Fibroblast of upper back skin (primary cell): ENCODE measurements at regions not wholly inside any gene's neighbourhood (a gene's known extent, or its start where the extent isn't known, plus 50 kb on each side); places are given as distances from the start of the nearest gene placed in this dataset.
A peak's percentile ranks its signal among the peaks of the same experiment; 100 is the strongest.

Experiments used
- DNase-seq: peaks from one replicate; pipeline ENCODE4 v3.0.0-alpha.2; 2013

GRCh38 chr3:63047068-63047467 lies 171.9 kb upstream of the CADPS start:
- no peak for DNase-seq

DNA sequence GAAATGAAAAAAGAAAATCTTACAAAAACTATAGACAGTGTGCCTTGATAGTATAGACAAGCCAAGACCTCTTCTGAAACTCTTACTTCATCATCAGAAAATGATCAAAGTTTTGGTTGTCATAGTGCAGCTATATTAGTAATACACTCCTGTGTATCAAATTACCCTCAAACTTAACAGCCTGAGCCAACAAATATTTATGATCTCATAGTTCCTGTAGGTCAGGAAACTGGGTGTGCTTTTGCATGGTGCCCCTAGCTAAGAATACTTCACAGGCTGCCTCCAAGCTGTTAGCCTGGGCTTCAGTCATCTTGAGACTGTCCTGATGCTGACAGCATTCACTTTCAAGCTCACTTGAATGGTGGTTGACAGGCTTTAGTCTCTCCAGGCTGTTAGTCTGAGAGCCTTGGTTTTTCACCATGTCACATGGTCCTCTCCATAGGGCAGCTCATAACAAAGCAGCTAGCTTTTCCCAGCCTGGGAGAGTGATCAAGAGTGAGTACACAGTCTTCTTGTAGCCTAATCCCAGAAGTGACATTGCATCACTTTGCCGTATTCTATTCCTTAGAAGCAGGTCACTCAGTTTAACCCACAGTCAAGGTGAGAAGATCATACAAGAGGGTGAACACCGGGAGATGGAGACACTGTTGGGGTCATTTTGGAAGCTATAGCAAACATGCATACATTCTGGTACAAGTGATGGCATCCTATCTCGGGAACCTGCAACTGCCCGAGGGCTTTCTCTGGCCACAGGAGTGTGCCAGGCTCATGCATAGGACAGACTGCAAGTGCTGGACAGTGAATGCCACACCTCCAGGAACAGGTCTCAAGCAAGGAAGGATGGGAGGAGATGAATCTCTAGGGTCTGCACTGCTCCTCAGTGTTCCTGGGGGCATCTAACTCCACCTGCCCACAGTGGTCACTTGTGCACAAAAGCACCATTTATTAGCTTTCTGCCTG lies 173.4 kb upstream of the CADPS start:
- peak; percentile 67 for DNase-seq

GRCh38 chr3:63050548-63051177 lies 175.4 kb upstream of the CADPS start:
- peak; percentile 79 for DNase-seq

GRCh38 chr3:63051920-63052319 lies 176.7 kb upstream of the CADPS start:
- peak; percentile 99 for DNase-seq

DNA sequence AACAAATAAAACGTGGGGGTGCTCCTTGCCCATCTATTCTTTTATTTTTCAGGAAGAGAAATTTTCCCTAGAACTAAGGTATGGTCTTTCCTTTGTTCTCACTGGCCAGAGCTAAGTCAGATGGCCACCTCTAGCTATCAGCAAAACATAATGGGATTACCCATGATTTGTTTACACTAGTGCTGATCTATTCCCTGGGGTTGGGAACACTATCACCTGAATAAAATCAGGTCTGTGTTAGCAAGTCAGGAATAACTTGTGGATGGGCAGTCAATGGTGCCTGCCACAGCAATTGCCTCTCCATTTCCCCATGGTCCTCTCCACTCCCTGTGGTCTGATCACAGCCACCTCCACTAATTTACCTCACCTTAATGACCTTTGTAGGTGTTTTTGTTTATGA lies 181.7 kb upstream of the CADPS start:
- DNase-seq: no peak

DNA sequence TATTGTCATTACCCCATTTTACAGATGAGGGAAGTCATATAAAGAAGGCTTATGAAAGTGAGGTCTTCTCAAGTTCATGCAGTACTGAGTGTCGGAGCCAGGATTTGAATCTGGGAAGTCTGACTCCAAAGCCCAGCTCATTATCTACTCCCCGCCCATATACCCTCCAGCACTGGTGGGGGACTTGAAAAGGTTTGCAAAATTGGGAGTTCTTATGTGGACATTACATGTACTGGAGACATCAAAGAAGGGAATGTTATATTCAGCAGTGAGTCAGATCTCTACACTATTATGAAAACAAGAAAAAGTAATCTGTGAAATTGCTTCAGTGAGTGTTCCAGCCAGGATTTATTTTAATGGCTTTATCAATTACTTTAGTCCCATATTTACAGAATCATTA lies 185.2 kb upstream of the CADPS start:
- peak; percentile 38 for DNase-seq

DNA sequence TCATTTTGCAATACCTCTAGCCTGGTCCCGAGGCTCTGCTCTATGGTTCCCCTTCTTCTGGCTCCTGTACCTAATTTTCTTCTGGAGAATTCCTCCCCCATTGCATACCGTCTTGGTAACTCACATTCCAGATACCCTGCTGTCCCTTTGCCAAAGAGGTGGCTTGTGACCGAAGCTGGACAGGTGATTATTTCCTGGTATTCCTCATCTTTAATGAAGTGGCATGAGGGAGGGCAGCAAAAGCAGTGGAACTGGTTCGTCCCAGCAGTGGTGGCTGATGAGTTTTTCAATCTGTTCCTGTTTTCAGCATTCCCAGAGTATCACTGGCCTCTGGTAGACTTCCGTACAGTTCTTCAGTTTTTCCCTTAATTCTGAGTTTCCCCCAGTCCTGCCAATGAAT lies 186.2 kb upstream of the CADPS start:
- no peak for DNase-seq

- peak; percentile 54 for DNase-seq
Measured at GRCh38 chr3:63064209-63064755, 189.1 kb upstream of the CADPS start.

DNA sequence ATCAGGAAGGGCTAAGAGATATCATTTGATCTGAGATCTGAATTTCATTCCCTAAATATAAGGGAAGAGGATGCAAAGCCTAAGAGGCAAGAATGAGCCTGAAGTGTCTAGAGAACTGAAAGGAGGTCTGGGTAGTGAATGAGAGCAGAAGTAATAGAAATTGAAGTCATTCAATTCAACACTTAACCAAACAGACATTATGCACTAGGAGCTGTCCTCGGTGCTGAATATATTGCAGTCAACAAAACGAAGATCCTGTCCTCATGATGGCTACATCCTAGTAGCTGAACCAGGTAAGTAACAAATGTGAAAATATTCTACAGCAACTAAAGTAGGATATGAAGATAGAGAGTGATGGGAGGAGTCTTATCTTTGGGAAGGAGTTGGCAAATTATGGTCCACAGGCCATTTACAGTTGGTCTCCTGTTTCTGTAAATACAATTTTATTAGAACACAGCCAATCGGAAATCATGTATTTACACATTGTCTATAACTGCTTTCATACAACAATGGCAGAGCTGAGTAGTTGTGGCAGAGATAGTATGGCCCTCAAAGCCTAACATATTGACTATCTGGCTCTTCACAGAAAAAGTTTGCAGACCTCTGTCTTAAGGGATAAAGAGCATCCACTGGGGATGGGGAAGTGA lies 192.9 kb upstream of the CADPS start:
- peak; percentile 76 for DNase-seq

- no peak for DNase-seq
Measured at GRCh38 chr3:63069806-63070475, 194.7 kb upstream of the CADPS start.

DNA sequence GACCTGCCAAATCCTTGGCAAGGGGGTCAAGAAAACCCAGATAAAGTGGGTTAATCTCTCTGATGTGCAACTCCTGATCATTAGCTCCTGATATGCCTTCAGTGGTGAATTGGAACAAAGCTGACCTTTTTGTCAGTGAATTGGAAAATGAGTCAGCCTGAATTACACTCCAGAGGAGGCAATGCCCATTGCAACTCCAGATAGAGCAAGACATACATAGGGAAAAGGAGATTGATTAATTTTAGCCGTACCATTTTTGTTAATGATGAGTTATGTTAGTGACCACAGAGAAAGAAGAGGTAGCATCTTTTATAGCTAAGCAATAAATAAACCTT lies 195.2 kb upstream of the CADPS start:
- no peak for DNase-seq

DNA sequence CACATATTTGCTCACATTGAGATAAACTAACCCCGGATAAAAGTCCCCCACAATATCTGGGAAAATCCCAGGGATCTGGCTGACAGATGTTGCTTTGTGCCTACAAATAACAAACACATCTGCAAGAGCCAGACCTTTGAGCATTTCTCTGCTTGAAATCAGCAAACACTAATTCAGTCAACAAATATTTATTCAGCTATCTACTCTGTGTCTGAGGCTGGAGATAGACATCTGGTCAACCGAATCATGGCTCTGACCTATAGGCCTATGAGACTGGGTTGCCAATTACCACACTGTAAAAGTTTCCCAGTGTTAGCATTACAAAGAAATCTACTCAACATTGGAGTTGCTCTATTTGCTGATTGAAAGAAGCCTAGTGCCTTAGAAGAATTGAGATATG lies 201.1 kb upstream of the CADPS start:
- no peak for DNase-seq

- no peak for DNase-seq
Measured at GRCh38 chr3:63086190-63086589, 191.9 kb upstream of the SYNPR start.

DNA sequence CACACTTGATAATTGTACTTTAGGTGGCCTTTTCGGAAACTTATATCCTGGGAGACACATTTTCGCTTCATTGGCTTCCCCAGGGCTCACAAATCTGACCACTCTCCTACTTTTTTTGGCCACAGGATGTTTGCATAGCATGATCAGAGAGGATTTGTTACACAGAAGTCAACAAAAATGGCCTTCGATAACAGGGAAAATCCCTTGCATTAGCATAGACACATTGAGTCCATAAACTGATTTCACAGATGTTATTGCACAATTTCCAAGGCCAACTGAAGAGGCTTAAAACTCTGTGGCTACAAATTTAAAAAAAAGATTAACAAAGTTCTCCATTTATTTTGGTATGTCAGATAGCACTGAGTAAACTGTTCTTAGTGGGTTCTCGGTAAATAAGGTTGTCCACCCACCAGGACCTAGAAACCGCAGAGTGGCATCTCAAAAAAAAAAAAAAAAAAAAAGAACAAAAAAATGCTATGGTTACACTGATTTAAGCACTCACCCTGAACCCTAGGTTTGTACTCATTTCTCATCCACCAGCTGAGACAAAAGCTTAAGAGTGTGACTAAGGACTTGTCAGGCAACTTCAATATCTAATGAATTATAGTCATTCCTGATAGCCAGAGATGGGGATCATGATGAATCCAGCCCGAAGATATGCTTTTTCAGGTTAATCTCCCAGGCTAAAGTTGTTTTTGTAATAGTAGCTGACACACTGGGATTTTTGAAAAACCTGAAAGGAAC lies 188.9 kb upstream of the SYNPR start:
- DNase-seq: peak; percentile 50

- no peak for DNase-seq
Measured at GRCh38 chr3:63089751-63090132, 188.4 kb upstream of the SYNPR start.

DNA sequence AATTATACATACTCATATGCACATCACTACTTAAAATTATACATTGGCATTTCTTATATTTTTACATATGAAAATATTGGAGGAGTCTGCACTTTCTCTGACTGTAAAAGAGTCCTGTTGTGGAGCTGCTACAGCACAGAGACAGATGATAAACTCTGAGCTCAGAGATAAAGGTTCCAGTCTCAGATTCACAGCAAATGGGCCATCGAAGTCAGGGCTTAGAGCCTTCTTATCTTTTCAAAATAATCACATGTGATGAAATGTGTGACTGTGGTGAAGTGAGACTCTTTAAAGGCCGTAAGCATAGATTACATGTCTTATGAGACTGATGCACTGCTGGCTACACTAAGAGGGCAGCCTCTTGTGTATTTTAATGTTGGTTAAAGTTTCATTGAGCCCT lies 187.5 kb upstream of the SYNPR start:
- DNase-seq: no peak

- DNase-seq: no peak
Measured at GRCh38 chr3:63092515-63092914, 185.6 kb upstream of the SYNPR start.

GRCh38 chr3:63094642-63095408 lies 183.3 kb upstream of the SYNPR start:
- no peak for DNase-seq

DNA sequence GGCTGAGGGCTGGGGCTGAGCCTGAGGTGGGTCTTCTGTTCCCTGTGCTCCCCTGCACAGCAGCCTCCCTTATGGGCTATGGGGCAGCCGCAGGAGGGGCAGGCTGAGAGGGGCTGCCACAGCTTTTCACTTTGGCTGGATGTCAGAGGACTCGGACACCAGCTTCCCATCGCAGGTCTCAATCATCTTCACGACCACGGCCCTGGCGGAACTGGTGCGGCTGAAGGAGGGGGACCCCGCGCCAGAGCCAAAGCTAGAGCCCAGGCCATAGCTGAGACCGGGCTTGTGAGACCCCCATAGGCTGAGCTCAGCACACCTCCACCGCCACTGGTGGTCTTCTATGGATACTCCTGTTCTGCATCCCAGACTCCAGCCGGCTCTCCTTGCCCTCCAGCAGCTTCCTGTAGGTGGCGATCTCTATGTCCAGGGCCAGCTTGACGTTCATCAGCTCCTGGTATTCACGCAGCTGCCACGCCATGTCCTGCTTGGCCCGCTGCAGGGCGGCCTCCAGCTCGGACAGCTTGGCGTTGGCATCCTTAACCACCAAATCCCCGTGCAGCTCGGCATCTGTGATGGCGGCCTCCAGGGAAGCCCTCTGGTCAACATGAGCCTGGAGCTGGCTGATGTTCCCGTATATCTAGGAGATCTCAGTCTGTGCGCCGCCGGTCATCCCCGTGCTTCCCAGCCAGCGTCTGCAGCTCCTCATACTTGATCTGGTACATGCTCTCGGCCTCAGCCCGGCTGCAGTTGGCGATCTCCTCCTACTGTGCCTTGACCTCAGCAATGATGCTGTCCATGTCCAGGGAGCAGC lies 181.7 kb upstream of the SYNPR start:
- no peak for DNase-seq

DNA sequence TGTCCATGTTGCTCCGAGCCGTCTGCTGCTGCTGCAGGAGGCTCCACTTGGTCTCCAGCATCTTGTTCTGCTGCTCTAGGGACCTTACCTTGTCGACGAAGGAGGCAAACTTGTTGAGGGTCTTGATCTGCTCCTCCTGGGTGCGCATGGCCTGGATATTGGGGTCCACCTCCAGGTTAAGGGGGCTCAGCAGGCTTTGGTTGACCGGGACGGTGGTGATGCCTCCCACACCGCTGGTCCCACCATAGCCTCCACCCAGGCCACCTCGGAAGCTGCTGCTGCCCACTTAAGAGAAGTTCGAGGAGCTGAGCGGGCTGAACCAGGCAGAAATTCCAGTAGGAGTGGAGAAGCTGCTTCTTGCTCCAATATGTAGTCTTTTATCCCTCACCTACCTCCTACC lies 180.7 kb upstream of the SYNPR start:
- no peak for DNase-seq

- no peak for DNase-seq
Measured at GRCh38 chr3:63116922-63117321, 161.2 kb upstream of the SYNPR start.
